K562 (cell line): ENCODE measurements at regions not wholly inside any gene's neighbourhood (a gene's known extent, or its start where the extent isn't known, plus 50 kb on each side); places are given as distances from the start of the nearest gene placed in this dataset.

Source experiments
- ADNP ChIP-seq: fragments of 200-800 bp; sonication (Bioruptor generic); IDR thresholded peaks from 2 replicates; pipeline ENCODE4 v1.6.1; 2016; ENCODE audit warnings: missing genetic modification characterization, missing compliant biosample characterization
- ASH1L ChIP-seq: fragments of 450-650 bp; IDR thresholded peaks from 2 replicates; pipeline ENCODE4 v1.6.1; 2018; ENCODE audit warnings: borderline replicate concordance, mild to moderate bottlenecking, low read depth; ENCODE audit not compliant: partially characterized antibody
- BMI1 ChIP-seq: fragments of 150-350 bp; IDR thresholded peaks from 2 replicates; pipeline ENCODE4 v1.6.1; 2014; ENCODE audit warnings: low read length
- CBFA2T3 ChIP-seq: fragments of 450-650 bp; IDR thresholded peaks from 2 replicates; pipeline ENCODE4 v1.6.1; 2017
- CEBPG ChIP-seq, 3 experiments: fragments of 200-800 bp in 1 of 3; sonication (Bioruptor generic) in 1 of 3; sonication (generic) in 1 of 3; formaldehyde crosslinking in 1 of 3; IDR thresholded peaks in 2 of 3; conservative IDR thresholded peaks in 1 of 3; 2 replicates each; pipeline versions ENCODE4 v1.6.1 to v1.8.0; 2016 to 2022; ENCODE audit warnings: missing compliant biosample characterization in 2 of 3, missing genetic modification characterization in 2 of 3, mild to moderate bottlenecking in 1 of 3, missing genetic modification reagents in 1 of 3
- CREM ChIP-seq: IDR thresholded peaks from 2 replicates; pipeline ENCODE4 v1.6.1; 2014; ENCODE audit warnings: antibody characterized with exemption, low read depth
- E2F3 ChIP-seq: fragments of 250-450 bp; sonication (Bioruptor Pico); IDR thresholded peaks from 2 replicates; pipeline ENCODE4 v1.4.0; 2020; ENCODE audit warnings: mild to moderate bottlenecking
- FOXA3 ChIP-seq, 2 experiments: fragments of 450-650 bp in 1 of 2; sonication (generic) in 1 of 2; formaldehyde crosslinking; IDR thresholded peaks in 1 of 2; conservative IDR thresholded peaks in 1 of 2; 2 replicates each; pipeline versions ENCODE4 v1.4.0 to v1.8.0; 2020 to 2022; ENCODE audit warnings: mild to moderate bottlenecking in 2 of 2, missing genetic modification reagents in 1 of 2
- HDAC1 ChIP-seq, 2 experiments: fragments of 450-650 bp; IDR thresholded peaks; 2 replicates each; pipeline ENCODE4 v1.6.1; 2016 to 2017; ENCODE audit warnings: inconsistent platforms in 1 of 2, mild to moderate bottlenecking in 1 of 2, moderate library complexity in 1 of 2
- KAT2B ChIP-seq: IDR thresholded peaks from one replicate; pipeline ENCODE4 v1.6.1; 2012; ENCODE audit warnings: low read depth, mild to moderate bottlenecking, control low read depth, inconsistent platforms, low read length, moderate library complexity
- MAFK ChIP-seq: IDR thresholded peaks from 2 replicates; pipeline ENCODE4 v1.6.1; 2011; ENCODE audit warnings: low read length, improper control_type of control experiment
- MED1 ChIP-seq: sonication (generic); formaldehyde crosslinking; IDR thresholded peaks from 2 replicates; pipeline ENCODE4 v1.8.1; 2023; ENCODE audit warnings: missing genetic modification reagents, borderline replicate concordance
- NCOA1 ChIP-seq: fragments of 450-650 bp; IDR thresholded peaks from 2 replicates; pipeline ENCODE4 v1.6.1; 2016; ENCODE audit warnings: low read depth
- NEUROD1 ChIP-seq: fragments of 150-350 bp; IDR thresholded peaks from 2 replicates; pipeline ENCODE4 v1.6.1; 2014; ENCODE audit warnings: borderline replicate concordance, low read length, low read depth; ENCODE audit not compliant: partially characterized antibody
- NR1H2 ChIP-seq: sonication (generic); formaldehyde crosslinking; IDR thresholded peaks from 2 replicates; pipeline ENCODE4 v1.4.0; 2020; ENCODE audit warnings: mild to moderate bottlenecking, missing genetic modification reagents
- PHB2 ChIP-seq: fragments of 450-650 bp; IDR thresholded peaks from 2 replicates; pipeline ENCODE4 v1.6.1; 2017; ENCODE audit warnings: low read depth
- RBM15 ChIP-seq: fragments of 200-400 bp; formaldehyde crosslinking; IDR thresholded peaks from 2 replicates; pipeline ENCODE4 v1.6.1; 2018; ENCODE audit warnings: mild to moderate bottlenecking, low read length, moderate library complexity; ENCODE audit not compliant: insufficient read depth
- RFX7 ChIP-seq: fragments of 250-450 bp; sonication (Bioruptor Pico); IDR thresholded peaks from 2 replicates; pipeline ENCODE4 v1.5.1; 2021; ENCODE audit warnings: mild to moderate bottlenecking
- ZNF311 ChIP-seq: fragments of 250-450 bp; sonication (Bioruptor Pico); IDR thresholded peaks from 2 replicates; pipeline ENCODE4 v1.4.0; 2020; ENCODE audit warnings: mild to moderate bottlenecking, moderate library complexity
- ZNF586 ChIP-seq: fragments of 450-650 bp; formaldehyde crosslinking; conservative IDR thresholded peaks from 2 replicates; pipeline ENCODE4 v1.4.0; 2020; ENCODE audit warnings: mild to moderate bottlenecking, moderate library complexity
- TF ChIP-seq, protein P1 (sequence below), 2 experiments: IDR thresholded peaks in 1 of 2; conservative IDR thresholded peaks in 1 of 2; 2 replicates each; pipeline ENCODE4 v1.6.1; 2016; ENCODE audit warnings: low read depth in 2 of 2, mild to moderate bottlenecking in 1 of 2, missing compliant biosample characterization in 1 of 2, missing genetic modification characterization in 1 of 2, moderate library complexity in 1 of 2
- TF ChIP-seq, protein P2 (sequence below): fragments of 450-650 bp; IDR thresholded peaks from one replicate; pipeline ENCODE4 v1.6.1; 2018; ENCODE audit warnings: mild to moderate bottlenecking, moderate library complexity; ENCODE audit not compliant: partially characterized antibody

- TF ChIP-seq FOXA3 (CRISPR knock-in tag; conservative IDR thresholded peaks at IDR 0.05 in 1 of 2, IDR thresholded peaks at IDR 0.05 in 1 of 2) (no peak), CREM (0 out of 2 replicates have a peak, but pooled peaks have one; percentile 11), NCOA1 (0 out of 2 replicates have a peak, but pooled peaks have one; percentile 29), NR1H2 (no peak), HDAC1 (IDR thresholded peaks at IDR 0.05) (no peak), RBM15 (no peak), ZNF586 (no peak), E2F3 (CRISPR knock-in tag) (no peak), ADNP (no peak), MAFK (no peak), ZNF311 (no peak), CBFA2T3 (no peak), NEUROD1 (no peak), ASH1L (no peak), CEBPG (CRISPR knock-in tag; IDR thresholded peaks at IDR 0.05) (peak; percentile 80), CEBPG (tag; conservative IDR thresholded peaks at IDR 0.05 in 1 of 2, IDR thresholded peaks at IDR 0.05 in 1 of 2) (peak; percentile 62 to 78; a peak in 3 of 4 replicates), MED1 (CRISPR knock-in tag) (no peak), BMI1 (no peak), KAT2B (no peak), PHB2 (no peak), RFX7 (CRISPR knock-in tag) (no peak)
- TF ChIP-seq, protein P1, sequence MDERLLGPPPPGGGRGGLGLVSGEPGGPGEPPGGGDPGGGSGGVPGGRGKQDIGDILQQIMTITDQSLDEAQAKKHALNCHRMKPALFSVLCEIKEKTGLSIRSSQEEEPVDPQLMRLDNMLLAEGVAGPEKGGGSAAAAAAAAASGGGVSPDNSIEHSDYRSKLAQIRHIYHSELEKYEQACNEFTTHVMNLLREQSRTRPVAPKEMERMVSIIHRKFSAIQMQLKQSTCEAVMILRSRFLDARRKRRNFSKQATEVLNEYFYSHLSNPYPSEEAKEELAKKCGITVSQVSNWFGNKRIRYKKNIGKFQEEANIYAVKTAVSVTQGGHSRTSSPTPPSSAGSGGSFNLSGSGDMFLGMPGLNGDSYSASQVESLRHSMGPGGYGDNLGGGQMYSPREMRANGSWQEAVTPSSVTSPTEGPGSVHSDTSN (CRISPR knock-in tag; IDR thresholded peaks at IDR 0.05; ENCODE audit: low read depth): no peak
- TF ChIP-seq, protein P1 (tag; conservative IDR thresholded peaks at IDR 0.05; ENCODE audit: low read depth): no peak
- TF ChIP-seq, protein P2, sequence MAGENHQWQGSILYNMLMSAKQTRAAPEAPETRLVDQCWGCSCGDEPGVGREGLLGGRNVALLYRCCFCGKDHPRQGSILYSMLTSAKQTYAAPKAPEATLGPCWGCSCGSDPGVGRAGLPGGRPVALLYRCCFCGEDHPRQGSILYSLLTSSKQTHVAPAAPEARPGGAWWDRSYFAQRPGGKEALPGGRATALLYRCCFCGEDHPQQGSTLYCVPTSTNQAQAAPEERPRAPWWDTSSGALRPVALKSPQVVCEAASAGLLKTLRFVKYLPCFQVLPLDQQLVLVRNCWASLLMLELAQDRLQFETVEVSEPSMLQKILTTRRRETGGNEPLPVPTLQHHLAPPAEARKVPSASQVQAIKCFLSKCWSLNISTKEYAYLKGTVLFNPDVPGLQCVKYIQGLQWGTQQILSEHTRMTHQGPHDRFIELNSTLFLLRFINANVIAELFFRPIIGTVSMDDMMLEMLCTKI: no peak
These were observed 196.8 kb downstream of the CBLN1 start (continued) for GRCh38 chr16:49084628-49085390.
